Liver (tissue), 3 donors: ENCODE measurements at regions not wholly inside any gene's neighbourhood (a gene's known extent, or its start where the extent isn't known, plus 50 kb on each side); places are given as distances from the start of the nearest gene placed in this dataset.

Source experiments
- CTCF ChIP-seq: fragments of 150-350 bp; IDR thresholded peaks from 2 replicates; pipeline ENCODE4 v1.5.1; 2017; ENCODE audit warnings: improper control_type of control experiment, low read depth, low read length; ENCODE audit not compliant: missing input control
- GABPA ChIP-seq, 2 donors: IDR thresholded peaks in 1 of 2; conservative IDR thresholded peaks in 1 of 2; 2 replicates each; pipeline ENCODE4 v1.6.1; 2016; ENCODE audit warnings: antibody characterized with exemption in 2 of 2, mild to moderate bottlenecking in 1 of 2, moderate library complexity in 1 of 2
- JUND ChIP-seq, 2 donors: IDR thresholded peaks; 2 replicates each; pipeline ENCODE4 v1.6.1; 2016; ENCODE audit warnings: antibody characterized with exemption in 2 of 2
- RAD21 ChIP-seq, 2 donors: IDR thresholded peaks; 2 replicates each; pipeline ENCODE4 v1.6.1; 2016; ENCODE audit warnings: antibody characterized with exemption in 2 of 2, mild to moderate bottlenecking in 2 of 2
- REST ChIP-seq: IDR thresholded peaks from 2 replicates; pipeline ENCODE4 v1.6.1; 2016; ENCODE audit warnings: antibody characterized with exemption, mild to moderate bottlenecking
- RXRA ChIP-seq, 2 donors: IDR thresholded peaks; 2 replicates each; pipeline ENCODE4 v1.6.1; 2017 to 2018; ENCODE audit warnings: antibody characterized with exemption in 2 of 2, mild to moderate bottlenecking in 1 of 2
- SP1 ChIP-seq: IDR thresholded peaks from 2 replicates; pipeline ENCODE4 v1.6.1; 2018; ENCODE audit warnings: antibody characterized with exemption, mild to moderate bottlenecking
- TAF1 ChIP-seq: conservative IDR thresholded peaks from 2 replicates; pipeline ENCODE4 v1.6.1; 2016; ENCODE audit warnings: antibody characterized with exemption, mild to moderate bottlenecking
- YY1 ChIP-seq: IDR thresholded peaks from 2 replicates; pipeline ENCODE4 v1.6.1; 2016; ENCODE audit warnings: antibody characterized with exemption, mild to moderate bottlenecking
- donor health status: healthy.
- donor health status: healthy.

- TF ChIP-seq CTCF (no peak), SP1 (no peak), RXRA (IDR thresholded peaks at IDR 0.05) (no peak), TAF1 (no peak), REST (no peak), YY1 (no peak), JUND (IDR thresholded peaks at IDR 0.05) (no peak), GABPA (IDR thresholded peaks at IDR 0.05 in 1 of 2, conservative IDR thresholded peaks at IDR 0.05 in 1 of 2) (no peak), RAD21 (IDR thresholded peaks at IDR 0.05) (no peak)
Observed at GRCh38 chr13:70792121-70792520, 683.9 kb upstream of the KLHL1 start.
